Fibroblast of mammary gland (primary cell): ENCODE measurements at regions not wholly inside any gene's neighbourhood (a gene's known extent, or its start where the extent isn't known, plus 50 kb on each side); places are given as distances from the start of the nearest gene placed in this dataset.

Source experiments
- DNase-seq: peaks from one replicate; pipeline ENCODE4 v3.0.0-alpha.2; 2010; ENCODE audit warnings: low read depth
- H3K4me3 ChIP-seq: 2 replicates; pipeline ENCODE4 v1.5.1; 2011; ENCODE audit warnings: low read depth, mild to moderate bottlenecking, low read length, moderate library complexity; ENCODE audit not compliant: control insufficient read depth
- TF ChIP-seq, protein P1 (sequence below): conservative IDR thresholded peaks from 2 replicates; pipeline ENCODE4 v1.5.1; 2011; ENCODE audit warnings: low read depth, low read length, inconsistent platforms; ENCODE audit not compliant: control insufficient read depth, insufficient read depth

GRCh38 chr13:44165221-44165888 lies 208.3 kb upstream of the SERP2 start:
- TF ChIP-seq, protein P1, sequence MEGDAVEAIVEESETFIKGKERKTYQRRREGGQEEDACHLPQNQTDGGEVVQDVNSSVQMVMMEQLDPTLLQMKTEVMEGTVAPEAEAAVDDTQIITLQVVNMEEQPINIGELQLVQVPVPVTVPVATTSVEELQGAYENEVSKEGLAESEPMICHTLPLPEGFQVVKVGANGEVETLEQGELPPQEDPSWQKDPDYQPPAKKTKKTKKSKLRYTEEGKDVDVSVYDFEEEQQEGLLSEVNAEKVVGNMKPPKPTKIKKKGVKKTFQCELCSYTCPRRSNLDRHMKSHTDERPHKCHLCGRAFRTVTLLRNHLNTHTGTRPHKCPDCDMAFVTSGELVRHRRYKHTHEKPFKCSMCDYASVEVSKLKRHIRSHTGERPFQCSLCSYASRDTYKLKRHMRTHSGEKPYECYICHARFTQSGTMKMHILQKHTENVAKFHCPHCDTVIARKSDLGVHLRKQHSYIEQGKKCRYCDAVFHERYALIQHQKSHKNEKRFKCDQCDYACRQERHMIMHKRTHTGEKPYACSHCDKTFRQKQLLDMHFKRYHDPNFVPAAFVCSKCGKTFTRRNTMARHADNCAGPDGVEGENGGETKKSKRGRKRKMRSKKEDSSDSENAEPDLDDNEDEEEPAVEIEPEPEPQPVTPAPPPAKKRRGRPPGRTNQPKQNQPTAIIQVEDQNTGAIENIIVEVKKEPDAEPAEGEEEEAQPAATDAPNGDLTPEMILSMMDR = no peak
- H3K4me3 ChIP-seq = no peak overlapping the region
- no peak for DNase-seq

DNA sequence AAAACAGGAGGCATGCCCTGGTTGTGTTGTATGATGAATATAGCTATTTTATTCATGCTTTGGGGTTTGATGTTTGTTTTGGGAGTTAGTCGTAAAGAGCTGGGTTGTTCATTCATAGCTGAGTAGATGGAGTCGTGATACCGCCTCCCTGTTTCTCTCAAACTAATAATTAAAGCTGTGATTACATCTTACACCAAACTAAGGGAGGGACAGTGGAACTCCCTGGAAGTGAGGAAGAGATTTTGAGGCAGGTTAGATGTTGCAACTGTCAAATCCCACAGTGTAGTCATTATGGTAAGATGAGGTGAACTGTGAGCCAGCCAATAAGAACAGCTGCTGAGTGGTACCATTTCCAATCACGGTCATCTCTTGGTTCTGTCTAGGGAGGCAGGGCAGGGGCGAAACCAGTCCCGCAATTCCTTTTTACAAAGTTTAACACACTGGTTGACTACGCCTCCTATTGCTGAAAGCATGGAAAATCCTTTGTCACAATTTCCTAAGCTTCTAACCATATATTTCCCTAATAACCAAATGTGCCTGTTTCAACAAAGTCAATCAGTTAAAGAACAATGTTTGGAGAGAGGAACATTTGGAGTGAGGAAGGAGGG lies 207.6 kb upstream of the SERP2 start:
- DNase-seq = no peak
- TF ChIP-seq, protein P1 = no peak
- H3K4me3 ChIP-seq = no peak overlapping the region

- peak; percentile 22 for DNase-seq
- H3K4me3 ChIP-seq = no peak overlapping the region
- TF ChIP-seq, protein P1 = no peak
These were observed 204.4 kb upstream of the SERP2 start for GRCh38 chr13:44169018-44169911.

- no peak for DNase-seq
- TF ChIP-seq, protein P1 = no peak
- H3K4me3 ChIP-seq = no peak overlapping the region
These were observed 202.9 kb upstream of the SERP2 start for GRCh38 chr13:44170731-44171130.

DNA sequence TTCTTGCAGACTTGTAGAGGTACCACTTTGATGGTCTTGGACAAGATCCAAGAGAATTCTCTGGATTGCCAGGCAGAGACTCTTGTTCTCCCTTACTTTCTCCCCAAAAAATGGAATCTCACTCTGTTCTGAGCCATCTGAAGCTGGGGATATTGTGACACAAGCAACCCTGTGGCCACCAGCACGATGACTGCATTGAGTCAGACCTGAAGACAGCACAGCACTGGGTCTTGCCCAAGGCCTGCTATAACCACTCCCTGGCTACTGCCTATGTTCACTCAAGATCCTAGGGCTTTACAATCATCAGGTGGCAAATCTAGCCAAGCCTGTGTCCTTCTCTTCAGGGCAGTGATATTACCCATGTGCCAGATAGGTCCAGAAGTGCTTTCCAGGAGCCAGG lies 202.5 kb upstream of the SERP2 start:
- no peak for DNase-seq
- TF ChIP-seq, protein P1 = no peak
- H3K4me3 ChIP-seq = no peak overlapping the region

GRCh38 chr13:44171861-44172260 lies 201.8 kb upstream of the SERP2 start:
- TF ChIP-seq, protein P1 = no peak
- no peak for DNase-seq
- H3K4me3 ChIP-seq = no peak overlapping the region
